Ammon's horn (tissue), 1 donor: ENCODE measurements at regions not wholly inside any gene's neighbourhood (a gene's known extent, or its start where the extent isn't known, plus 50 kb on each side); places are given as distances from the start of the nearest gene placed in this dataset.

Experiments
- DNase-seq: peaks from one replicate; pipeline ENCODE4 v3.0.0-alpha.2; 2016; ENCODE audit warnings: low spot score

DNA sequence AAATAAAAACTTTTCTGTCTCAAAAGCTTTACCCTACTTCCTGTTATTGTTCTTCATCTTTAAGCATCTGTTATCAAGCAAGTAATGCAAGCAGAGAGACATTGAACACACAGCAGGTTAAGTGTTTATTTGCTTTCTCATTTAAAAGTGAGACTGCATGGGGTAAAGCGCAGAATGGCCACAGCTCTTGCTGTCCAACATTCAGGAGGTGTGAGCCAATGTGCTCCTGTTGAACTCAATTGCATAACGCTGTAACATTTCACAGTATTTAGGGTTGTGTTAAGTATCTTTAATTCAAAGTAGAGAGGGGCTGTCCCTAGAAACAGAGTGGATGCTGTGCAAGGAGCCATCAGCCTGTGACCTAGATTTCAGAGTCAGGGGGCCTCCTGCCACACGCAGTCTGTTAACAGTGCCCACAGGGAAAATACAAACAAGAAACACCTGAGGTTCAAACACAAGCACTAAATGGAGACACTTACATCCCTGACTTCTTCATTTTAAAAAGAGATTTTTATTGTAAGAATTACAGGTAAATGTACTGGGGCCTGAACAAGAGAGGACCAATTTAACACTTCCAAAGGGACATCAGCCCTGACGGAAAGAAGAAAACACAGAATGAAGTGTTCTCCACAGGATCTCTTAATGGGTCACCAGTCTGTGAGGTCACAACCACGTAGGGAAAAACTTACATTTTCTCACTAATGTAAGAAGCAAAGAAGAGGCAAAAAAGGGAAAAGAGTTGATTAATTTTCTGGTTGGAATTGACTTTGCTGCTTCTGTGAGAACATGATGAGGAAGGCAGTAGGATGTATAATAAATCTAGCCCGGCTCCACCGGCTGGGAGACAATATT, 815.1 kb downstream of the VGLL3 start:
- no peak for DNase-seq

DNA sequence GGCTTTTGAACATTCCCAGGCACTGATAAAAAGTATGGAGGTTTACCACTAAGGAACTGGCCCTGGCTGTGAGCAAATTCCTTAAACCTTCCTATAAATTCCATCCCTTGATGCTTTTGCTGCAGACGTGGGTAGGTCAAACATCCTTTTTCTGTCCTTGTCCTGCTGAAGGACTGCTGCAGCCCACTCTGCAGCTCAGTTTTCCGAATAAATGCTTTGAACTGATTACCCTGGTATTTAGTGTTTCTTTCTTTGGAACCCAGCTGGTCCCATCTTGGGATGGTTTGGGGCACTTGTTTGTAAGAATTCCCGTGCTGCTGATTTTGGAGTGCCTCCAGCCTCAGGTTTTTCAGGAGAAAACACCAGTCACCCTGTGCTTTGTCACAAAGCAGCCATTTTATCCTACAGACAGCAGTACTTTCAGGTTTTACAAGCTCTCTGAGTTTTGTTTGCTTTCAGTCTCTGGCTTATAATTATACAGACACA, 815.9 kb downstream of the VGLL3 start:
- no peak for DNase-seq

DNA sequence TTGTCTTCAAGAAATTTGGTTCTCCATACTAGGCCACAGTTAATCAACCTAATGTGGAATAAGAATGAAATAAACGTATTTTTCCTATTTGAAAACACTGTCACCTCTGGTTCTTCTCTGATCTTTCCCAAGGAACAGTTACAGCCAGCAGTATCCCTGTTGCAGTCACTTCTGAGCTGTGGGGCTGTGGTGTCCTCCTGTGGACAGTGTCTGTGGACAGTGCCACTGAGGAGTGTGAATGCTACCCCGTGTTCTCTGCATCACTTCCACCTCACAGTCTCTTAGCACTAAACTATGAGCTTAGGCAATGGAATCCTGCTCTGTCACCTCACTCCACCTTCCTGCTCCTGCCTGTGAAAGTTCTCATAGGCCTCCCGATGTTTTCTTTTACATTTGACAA, 817.5 kb downstream of the VGLL3 start:
- peak; percentile 16 for DNase-seq

DNA sequence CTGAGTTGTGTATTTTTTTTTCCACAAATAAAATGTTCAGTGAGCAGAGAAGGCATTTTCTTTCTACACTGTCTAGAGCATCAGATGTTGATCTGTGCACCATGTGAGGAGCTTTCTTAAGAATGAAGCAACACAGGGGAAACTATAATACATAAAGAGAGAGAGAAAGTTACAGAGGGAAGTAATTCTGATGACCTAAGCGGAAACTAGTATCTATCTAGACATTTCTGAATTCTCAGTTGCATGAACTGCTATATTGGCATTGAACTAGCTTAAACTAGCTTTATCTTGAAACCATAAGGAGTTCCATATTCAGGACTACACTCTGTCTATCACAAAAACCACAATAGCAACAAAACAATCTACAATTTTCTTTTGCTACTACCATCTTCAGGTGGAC, 822.4 kb downstream of the VGLL3 start:
- DNase-seq, result no peak

DNA sequence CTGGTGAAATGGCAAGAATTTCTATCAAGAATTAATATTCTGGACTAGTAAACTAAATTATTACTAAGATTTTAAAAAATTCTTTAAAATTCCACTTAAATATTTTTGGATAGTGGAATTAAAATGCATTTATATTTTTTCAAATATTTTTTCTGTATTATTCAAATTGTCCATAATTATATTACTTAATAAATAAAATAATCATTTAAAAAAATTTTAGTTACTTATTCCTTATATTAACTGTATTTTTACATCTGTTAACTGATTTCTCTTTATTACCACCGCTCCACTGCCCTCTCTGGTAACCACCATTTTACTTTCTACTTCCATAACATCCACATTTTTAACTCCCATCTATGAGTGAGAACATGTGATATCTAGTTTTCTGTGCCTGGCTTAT, 828.4 kb downstream of the VGLL3 start:
- DNase-seq, result no peak

DNA sequence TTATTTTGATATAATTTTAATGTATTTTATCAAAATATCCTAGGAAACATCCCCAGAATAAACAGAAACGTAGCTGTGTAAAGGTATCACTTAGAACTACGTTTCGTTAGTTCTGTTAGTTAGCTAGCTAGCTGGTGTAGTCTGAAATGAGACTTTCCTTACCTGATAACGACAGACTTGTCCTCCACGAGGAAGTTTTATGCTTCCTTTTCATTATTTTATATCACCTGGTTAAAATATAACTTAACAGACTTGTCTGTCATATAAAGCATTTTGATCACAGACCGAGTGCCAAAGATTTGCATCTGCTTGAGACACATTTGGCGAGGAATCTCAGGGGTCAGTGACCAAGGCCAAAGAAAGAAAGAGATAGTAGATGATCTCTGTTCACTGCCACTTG, 829.5 kb downstream of the VGLL3 start:
- DNase-seq, result no peak

DNA sequence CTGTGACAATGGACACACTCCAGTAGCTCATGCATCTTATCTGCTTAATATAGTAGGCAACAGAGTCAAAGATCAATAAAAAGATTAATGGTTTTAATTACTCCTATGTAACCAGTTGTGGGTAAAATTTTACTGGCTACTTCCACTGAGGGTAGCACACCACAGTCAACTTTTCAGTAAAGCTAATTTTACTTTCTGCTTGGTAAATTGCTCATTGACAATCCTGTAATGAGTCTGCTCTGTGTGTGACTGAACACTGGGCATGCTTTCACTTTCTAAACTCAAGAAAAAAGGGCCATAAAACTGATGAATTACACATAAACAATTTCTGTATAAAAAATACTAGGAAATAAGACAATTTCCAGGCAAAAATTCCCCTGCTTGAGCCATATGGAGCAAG, 838.3 kb downstream of the VGLL3 start:
- DNase-seq, result no peak

DNA sequence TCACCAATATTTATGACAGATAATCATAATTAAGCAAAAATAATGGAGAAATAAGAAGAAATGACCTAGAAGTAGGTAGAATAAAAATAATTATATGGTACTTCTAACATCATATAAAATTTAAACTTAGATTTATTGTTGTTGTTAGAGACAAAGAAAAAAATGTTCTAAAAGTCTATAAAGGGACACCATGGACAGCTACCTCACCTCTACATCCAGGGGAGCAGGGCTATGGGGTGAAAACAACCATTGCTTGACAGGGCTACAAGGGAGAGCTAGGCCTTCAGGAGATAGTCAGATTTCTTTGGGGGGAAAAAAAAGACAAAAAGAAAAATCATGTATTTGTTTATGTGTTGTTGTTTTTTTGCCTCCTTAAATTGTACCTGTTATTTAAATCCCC, 841.9 kb downstream of the VGLL3 start:
- no peak for DNase-seq

DNA sequence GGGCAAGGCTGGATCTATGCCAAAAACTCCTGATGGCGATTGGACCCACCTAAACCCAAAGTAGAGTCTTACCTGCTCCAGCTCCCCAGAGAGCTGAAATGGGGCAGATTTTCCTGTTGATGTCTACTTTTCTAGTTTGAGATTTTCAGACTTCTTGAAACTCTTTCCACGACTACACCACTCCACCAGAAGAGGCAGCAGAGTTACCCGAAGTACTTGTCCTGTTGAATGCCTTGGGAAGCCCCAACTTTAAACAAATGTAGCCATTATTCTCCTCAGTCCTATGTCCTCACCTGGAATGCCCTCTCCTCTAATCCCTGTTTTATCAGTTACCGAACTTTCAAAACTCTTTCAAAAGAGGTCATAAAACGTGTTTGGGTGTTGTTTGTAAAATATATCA, 843.8 kb downstream of the VGLL3 start:
- DNase-seq, result no peak

DNA sequence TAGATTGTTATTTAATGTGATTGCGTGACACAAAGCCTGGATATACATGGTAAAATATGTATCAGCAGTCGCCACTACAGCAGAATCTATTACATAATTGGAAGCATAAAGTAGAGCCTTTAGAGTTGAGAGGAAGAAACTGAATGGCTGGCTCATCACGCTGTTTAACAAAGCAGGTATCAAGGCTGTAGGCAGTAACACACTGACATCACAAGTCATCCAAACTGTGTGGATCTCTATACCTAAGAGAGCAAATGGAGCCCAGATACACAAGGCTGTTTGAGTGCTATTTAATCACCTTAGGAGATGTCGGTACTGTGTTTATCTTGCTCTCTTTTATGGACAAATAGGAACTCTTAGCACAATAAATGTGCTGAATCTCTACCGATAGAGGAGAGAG, 864.4 kb downstream of the VGLL3 start:
- DNase-seq, result no peak
